ENCODE measurements at regions not wholly inside any gene's neighbourhood (a gene's known extent, or its start where the extent isn't known, plus 50 kb on each side); places are given as distances from the start of the nearest gene placed in this dataset.
"Not testable (repeated sequence)": the region's sequence is repeated elsewhere in the genome, so short reads cannot be mapped to it uniquely, and the experiment has no call there.

DNA sequence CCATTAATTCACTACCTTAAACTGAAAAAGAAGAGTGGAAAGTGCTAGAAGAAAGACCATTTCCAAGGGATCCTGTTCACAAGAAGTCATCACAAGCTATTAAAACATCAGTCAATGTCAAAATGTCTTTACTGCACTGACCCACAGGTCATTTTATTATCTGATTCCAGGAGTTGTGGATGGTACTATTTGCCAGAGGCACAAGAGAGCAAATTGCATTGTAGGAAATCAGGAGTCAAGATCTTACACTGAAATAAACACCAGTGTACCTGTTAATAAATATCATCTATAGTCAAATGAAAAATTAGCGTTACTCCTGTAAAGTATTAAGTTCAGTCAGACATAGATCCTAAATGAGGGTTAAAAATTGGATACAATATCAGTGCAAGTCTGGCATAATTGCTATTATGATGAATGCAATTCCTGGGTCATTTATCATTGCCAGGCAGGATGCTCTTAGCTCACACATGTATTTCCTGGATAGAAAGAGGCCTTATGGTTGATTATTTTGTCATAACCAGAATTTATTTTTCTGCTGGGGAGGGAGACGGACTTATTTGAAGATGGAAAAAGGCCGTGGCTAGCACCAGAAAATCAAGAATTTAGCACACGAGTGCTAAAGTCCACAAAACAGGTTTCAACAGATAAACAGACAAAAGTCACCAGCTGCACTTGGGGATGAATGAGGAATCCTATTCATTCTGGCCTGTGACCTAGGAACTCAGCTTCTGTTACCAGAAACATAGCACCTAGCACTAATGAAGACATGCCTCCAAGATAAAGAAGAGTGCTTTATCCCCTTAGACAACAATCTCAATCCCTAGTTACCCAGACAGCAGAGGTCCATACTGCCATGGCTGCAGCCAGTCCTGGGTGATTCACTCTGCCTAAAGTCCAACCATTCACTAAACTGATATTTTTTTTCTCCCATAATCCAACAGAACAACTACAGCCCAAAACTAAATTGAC, 683.1 kb upstream of the POM121L12 start:
- no peak for DNase-seq (ENCODE audit: low read depth)

DNA sequence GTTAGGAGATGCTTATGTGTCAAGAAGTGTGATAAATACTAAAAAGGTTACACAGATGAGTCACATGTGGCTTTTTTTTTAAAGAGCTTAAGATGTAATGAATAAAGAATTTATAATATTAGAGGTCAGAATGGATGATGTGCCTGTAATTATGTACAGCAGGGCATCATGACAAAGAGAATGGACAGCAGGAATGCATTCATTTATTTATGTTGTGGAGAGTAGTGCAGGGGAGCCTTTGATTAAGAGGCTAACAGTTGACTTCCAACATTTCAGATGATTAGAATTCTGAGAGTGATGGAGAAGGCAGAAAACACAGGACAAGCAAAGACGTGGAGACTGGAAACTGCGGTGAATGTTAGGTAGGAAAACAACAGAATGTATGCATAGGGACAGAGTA, 691.4 kb upstream of the POM121L12 start:
- DNase-seq (ENCODE audit: low read depth) = no peak

DNA sequence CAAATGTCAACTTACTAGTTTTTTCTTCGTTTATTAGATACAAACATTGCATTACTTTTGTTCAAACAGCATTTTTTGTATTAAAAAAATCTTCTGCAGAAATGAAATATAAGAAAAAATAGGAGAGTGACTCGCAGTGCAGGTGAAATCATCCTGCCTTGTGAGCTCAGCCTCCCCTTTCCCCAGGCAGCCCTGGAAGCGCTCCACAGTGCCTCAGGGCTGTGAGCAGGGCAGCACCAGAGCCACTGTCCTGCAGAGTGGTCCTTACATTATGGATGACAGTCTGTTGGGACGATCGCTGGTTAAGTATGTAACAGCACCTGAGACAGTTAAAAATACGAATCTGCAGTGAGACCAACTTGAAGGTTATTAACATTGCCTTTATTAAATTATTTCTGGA, 695.4 kb upstream of the POM121L12 start:
- DNase-seq (ENCODE audit: low read depth) = no peak

DNA sequence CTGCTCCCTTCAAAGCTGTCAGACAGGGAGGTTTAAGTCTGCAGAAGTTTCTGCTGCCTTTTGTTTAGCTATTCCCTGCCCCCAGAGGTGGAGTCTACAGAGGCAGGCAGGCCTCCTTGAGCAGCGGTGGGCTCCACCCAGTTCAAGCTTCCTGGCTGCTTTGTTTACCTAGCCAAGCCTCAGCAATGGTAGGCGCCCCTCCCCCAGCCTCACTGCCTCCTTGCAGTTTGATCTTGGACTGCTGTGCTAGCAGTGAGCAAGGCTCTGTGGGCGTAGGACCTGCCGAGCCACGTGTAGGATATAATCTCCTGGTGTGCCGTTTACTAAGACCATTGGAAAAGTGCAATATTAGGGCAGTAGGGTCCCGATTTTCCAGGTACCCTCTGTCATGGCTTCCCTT, 707.1 kb upstream of the POM121L12 start:
- not testable (repeated sequence) for DNase-seq (ENCODE audit: low read depth)

DNA sequence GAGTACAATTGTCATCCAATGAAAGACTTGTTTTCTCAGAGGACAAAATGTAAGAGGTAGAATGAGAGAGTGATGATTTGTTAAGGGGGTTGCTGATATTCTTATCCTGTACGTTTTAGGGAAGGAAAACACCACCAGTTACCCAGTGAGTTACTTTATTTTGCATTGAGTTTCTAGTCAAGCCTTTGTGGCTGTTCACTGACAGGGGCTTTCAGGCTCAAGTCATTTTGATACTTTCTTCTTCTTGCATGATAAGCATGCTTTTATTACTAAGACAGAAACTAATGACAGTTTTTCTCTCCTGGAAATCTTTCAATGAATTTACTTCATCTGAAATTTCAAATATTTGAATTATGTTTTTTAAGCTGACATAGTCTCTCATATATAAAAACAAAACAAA, 710.2 kb upstream of the POM121L12 start:
- no peak for DNase-seq (ENCODE audit: low read depth)

DNA sequence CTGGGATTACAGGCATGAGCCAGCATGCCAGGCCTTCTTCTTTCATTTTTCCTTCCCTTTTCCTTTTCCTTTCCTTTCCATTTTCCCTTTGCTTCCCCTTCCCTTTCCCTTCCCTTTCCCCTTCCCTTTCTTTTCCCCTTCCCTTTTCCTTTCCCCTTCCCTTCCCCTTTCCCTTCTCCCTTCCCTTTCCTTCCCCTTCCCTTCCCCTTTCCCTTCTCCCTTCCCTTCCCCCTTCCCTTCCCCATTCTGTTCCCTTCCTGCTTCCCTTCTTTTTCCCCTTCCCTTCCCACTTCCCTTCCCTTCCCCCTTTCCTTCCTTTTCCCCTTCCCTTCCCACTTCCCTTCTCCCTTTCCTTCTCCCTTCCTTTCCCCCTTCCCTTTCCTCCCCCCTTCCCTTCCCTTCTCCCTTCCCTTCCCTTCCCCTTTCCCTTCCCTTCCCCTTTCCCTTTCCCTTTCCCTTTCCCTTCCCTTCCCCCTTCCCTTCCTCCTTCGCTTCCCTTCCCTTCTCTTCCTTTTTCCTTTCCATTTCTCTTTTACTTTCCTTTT, 712.2 kb upstream of the POM121L12 start:
- no peak for DNase-seq (ENCODE audit: low read depth)

DNA sequence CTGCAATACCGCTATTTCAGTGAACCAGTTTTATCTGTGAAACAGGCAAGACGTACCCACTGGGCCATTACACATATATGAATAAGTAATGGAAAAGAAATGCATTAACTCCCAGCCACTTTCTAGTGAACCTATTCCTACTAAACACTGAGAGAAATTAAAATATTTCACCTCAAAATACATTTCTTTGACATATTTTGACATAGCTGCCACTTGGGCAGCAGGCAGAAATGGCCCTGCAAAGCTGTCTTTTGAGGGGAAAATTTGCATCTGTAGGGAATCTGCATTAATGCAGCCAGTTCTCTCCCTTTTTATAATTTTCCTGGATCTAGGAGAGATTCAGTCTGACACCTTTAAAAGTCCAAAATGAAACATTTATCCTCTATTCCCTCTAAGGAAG, 714.8 kb upstream of the POM121L12 start:
- no peak for DNase-seq (ENCODE audit: low read depth)

DNA sequence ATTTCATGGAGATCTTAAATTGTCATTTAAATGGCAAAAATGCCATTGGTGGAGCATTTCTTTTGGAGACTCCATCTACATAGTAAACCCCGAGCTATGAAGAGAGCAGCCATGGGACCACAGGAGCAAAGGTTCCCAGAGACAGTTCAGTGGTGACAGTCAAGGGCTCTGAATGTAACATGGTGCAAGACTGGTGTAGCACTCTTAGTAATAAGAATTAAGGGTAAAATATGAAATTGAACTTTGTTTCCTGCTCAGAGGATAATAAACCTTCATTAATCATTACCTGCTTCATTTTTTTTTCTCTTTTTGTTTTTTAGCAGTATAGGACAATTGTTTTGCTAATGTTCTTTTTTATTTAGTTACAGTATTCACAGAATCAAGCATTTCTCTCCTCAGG, 717.5 kb upstream of the POM121L12 start:
- no peak for DNase-seq (ENCODE audit: low read depth)

DNA sequence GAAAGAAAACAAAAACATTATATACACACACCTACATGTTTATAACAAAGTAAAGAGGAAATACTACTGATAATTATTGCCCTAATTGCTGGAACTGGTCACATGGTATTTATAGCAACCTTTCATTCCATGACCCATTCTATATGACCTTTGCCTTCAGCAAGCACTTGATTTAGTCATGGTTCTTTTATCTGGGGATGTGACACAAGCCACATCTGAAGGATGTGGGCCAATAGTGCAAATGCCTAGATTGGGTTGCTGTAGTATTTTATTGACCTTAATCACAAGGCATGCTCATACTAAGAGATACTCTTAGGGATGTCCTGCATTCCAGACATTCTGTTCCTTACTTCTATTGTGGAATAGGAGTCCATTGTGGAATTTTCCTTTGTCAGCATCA, 723.5 kb upstream of the POM121L12 start:
- DNase-seq (ENCODE audit: low read depth) = no peak

DNA sequence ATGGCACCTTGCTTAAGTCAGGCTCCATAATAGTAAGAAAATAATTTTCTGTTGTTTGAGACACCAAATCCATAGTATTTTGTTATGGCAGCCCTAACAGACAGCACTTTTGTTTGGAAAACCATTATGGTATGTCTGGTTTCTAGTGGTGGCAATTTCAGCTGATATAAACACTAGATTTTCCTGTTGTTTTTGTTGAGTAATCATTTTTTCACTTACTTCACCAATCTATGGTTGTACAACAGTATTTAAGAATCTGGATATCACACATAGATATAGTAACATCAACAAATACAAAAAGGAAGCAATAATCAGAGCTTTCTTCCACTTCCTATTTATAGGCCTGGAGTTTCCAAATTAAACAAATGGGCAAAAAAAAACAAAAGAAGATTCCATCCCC, 725.8 kb upstream of the POM121L12 start:
- DNase-seq (ENCODE audit: low read depth) = no peak

DNA sequence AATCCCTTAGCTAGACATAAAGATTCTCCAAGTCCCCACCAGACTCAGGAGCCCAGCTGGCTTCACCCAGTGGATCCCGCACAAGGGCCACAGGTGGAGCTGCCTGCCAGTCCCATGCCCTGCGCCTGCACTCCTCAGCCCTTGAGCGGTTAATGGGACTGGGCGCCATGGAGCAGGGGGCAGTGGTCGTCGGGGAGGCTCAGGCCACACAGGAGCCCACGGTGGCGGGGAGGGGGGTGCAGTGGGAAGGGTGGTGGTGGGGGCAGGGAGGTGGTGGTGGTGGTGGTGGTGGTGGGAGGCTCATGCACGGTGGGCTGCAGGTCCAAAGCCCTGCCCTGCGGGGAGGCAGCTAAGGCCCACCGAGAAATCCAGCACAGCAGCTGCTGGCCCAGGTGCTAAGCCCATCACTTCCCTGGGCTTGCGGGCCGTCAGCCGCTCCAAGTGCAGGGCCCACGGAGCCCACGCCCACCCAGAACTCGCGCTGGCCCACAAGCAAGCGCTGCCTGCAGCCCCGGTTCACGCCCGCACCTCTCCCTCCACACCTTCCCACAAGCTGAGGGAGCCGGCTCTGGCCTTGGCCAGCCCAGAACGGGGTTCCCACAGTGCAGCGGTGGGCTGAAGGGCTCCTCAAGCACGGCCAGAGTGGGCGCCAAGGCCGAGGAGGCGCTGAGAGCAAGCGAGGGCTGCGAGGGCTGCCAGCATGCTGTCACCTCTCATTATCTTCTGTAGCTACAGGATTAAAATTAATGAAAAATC, 732.5 kb upstream of the POM121L12 start:
- no peak for DNase-seq (ENCODE audit: low read depth)

DNA sequence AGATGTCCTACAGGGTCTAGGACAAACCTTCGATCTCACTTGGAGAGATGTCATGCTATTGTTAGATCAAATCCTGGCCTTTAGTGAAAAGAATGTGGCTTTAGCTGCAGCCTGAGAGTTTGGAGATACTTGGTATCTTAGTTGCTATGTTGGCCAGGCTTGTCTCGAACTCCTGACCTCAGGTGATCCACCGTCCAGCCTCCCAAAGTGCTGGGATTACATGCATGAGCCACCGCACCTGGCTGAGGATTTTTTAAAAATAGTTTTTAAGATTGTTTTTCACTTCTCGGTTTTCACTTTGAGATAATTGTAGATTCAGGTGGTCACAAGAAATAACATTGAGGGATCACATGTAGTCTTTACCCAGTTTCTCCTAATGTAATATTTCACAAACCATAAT, 738.3 kb upstream of the POM121L12 start:
- DNase-seq (ENCODE audit: low read depth) = no peak

DNA sequence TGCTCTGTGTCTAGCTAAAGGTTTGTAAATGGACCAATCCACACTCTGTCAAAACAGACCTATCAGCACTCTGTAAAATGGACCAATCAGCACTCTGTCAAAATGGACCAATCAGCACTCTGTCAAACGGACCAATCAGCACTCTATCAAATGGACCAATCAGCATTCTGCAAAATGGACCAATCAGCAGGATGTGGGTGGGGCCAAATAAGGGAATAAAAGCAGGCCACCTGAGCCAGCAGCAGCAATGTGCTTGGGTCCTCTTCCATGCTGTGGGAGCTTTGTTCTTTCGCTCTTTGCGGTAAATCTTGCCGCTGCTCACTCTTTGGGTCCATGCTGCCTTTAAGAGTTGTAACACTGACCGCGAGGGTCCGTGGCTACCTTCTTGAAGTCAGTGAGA, 740.5 kb upstream of the POM121L12 start:
- DNase-seq (ENCODE audit: low read depth) = no peak

DNA sequence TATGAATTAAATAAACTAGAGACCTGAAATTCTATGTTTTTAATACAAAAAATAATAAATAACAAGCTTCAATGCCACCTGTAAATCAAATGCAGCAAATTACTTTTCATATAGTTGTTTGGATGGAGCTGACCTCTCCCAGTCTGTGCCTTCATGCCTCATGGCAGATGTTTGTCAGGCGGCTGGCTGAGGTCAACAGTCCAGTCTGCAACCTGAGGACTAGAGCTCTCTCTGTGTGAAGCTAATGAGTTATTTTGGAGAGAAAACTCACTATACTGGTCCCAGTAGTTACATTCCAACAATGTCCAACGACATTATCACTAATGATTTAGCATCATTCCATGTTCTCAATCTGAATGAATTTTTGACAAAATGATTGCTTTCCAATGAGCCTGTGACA, 746.2 kb upstream of the POM121L12 start:
- no peak for DNase-seq (ENCODE audit: low read depth)

DNA sequence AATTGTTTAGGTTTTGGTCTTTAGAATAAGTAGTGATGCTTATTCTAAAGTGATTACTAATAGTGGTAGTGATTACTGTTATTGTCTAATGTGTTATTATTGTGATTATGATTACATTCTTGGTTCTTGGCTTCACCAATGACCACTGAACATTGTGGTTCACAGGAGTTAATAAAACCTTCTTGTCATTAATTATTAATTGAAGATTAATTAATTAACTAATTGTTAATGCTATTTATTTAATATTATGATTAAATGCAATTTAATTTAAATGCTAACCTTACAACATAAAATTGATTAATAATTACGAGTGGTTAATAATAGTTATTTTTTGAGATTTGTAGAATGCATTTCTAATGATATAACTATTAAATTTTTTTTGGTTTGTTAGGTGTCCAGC, 747.7 kb upstream of the POM121L12 start:
- no peak for DNase-seq (ENCODE audit: low read depth)

DNA sequence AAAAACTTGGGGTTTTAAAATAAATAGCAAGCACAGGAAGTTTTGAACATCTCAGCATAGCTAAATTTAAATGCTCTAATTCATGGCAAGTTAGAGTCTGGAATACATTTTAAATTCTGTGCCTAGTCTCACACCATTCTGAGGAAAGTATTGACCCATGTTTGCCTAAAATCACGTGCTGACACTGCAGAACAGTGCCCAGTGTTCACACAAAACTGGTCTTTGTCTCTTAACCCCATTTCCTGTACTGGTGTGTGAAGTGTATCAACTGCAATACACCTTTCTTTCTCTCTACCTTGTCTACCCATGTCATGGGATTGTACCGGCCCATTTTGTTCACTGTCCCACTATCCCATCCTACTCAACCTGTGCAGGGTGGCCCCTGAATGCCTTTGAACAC, 749.7 kb upstream of the POM121L12 start:
- no peak for DNase-seq (ENCODE audit: low read depth)

DNA sequence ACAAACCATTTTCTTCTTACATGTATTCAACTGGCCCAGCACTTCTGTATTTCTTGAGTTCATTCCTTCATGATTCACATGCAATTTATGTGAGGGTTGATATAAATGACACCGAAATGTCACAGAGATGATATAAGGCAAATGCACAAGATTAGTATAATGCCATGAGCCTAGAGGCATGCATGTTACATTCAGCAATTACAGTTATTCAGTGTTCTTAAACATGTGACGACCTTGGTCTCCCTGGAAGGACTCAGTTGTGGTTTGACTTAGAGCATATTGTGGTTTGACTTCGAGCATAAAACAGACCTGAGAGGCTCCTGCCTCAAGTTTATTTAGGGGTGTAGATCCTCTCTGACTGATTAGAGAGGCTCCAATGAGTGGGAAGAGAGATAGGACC, 752.1 kb upstream of the POM121L12 start:
- no peak for DNase-seq (ENCODE audit: low read depth)

DNA sequence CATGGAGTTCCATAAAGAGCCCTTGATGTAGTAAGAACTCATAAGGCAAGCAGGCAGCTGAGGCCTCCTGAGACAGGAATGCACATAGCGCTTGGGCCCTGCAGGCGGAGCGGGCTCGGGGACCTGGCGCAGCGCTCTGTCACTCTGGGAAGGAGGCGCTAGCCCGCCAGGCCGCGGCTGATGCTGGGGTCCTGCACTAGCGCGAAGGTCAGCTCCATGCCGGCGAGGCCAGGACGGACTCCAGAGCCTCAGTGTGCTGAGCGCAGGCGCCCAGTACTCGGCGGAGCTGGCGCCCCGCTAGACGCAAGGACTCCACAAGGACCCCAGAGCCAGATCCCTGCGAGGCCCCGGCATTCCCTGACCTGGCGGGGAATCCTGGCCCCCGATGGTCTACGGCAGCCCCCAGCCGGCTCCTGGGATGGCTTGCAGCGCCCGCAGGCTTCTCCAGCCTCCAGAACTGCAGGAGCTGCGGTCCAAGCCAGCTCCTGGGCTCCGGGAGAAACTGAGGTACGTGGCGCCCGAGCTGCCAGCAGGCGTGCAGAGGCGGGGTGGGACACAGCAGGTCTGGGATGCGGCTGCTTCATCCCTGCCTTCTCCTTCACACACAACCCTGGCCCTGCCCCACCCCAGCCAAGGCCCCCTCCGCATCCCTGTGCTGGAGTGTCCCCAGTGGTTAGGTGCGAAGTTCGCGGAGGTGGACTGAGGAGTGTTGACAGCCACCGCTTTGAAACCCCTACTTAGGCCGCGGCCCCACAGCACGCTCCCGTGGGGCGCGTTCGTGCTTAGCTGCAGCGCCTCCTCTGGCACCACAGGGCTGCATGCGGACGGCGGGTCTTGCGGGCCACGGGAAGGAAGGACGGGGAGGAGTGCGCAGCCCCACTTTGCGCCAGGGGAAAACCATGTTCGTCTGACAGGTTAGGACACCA, 761.5 kb upstream of the POM121L12 start:
- DNase-seq (ENCODE audit: low read depth) = no peak

DNA sequence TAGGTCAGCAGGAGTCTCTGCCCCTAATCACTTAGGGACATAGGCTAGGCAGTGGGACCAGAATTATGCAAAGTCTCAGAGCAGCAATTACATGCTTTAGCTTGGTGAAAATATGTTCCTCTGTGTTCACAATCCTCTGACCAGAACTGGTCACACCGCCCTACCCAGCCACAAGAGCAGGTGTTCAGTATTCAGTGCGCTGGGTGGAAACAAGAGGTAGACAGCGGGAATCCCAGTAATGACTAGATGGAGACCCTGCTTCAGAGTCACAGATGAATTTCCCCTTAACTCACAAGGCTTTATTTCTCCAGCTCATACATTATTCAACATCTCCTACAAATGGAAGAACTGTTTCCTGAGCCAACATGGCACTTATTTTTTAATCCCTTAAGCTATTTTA, 763.7 kb upstream of the POM121L12 start:
- DNase-seq (ENCODE audit: low read depth) = no peak

DNA sequence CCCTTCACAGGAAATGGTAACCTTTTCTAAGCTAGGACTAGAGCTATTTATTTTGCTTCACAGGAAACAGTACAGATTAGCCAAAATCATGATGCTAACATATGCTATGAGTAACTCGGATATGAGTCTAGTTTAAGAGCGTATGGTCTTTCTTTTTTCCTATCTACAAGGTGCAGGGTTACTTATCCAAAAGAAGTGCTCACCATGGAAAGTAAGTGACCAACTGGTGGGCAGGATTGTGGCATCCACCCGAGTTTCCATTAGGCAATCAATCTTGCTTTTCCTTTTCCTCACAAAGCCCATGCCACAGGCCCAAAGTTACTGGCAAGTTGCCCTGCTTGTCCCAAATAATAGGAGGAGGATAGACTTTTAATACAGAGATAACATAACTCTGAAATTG, 765.1 kb upstream of the POM121L12 start:
- DNase-seq (ENCODE audit: low read depth) = no peak

DNA sequence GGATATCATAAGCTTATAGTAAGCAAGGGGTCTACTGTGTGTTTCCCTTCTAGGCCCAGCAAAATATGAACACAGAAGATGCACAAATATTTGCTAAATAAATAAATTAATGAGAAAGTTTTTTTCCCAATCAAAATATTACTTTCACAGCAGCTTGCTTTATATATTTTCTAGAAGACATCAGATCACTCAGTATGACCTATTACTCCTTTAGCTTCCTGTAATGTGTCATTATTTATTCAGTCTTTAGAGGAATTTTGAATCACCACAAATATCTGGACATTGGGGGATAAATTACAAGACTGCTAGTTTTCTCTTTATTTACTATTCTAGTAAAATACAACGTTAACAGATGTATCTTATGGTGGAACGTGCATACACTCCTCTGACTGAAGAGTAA, 765.8 kb upstream of the POM121L12 start:
- no peak for DNase-seq (ENCODE audit: low read depth)

DNA sequence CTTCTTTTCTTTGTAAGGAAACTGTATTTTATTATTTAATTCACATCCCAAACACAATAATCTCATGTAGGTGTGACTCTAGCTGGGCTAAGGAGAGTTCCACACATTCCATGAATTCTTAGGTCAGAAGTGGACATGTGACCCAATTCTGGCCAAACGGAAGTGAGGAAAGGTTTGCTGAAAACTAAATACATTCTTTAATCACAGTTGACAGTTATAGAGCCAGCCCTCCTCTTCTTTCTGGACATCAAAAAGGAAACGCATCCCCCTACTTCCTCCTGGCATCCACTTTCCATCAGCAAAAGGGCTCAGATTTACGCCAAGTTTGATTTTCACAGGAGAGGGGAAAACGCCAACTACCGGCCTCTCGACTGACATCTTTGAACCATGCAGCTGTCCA, 774.4 kb upstream of the POM121L12 start:
- DNase-seq (ENCODE audit: low read depth) = no peak

All from HS-5 (cell line).